Activated naive CD4-positive, alpha-beta T cell treated with anti-CD3 and anti-CD28 coated beads for 36 hours (primary cell): ENCODE measurements at regions not wholly inside any gene's neighbourhood (a gene's known extent, or its start where the extent isn't known, plus 50 kb on each side); places are given as distances from the start of the nearest gene placed in this dataset.

Experiments
- CTCF ChIA-PET: fragments of 350-600 bp; sonication (Branson Sonifier 250); formaldehyde crosslinking; loops from one replicate; lab custom pipeline; 2021; ENCODE audit warnings: antibody characterized with exemption; lab: Charles Lee
- DNase-seq: peaks from one replicate; pipeline ENCODE4 v3.0.0-alpha.2; 2020
- H3K27ac Mint-ChIP-seq: one replicate; pipeline ENCODE4 v1.8.0; 2021; ENCODE audit warnings: mild to moderate bottlenecking, mixed read lengths
- H3K27me3 Mint-ChIP-seq: one replicate; pipeline ENCODE4 v1.8.0; 2021; ENCODE audit warnings: low read depth, mixed read lengths
- H3K36me3 Mint-ChIP-seq: one replicate; pipeline ENCODE4 v1.8.0; 2021; ENCODE audit warnings: low read depth, mixed read lengths
- H3K4me1 Mint-ChIP-seq: one replicate; pipeline ENCODE4 v1.8.0; 2021; ENCODE audit warnings: low read depth, mixed read lengths
- H3K4me3 Mint-ChIP-seq: one replicate; pipeline ENCODE4 v1.8.0; 2021; ENCODE audit warnings: mild to moderate bottlenecking, moderate library complexity, mixed read lengths
- H3K9me3 Mint-ChIP-seq: one replicate; pipeline ENCODE4 v1.8.0; 2021; ENCODE audit warnings: mixed read lengths
- intact Hi-C: fragments of 100-400 bp; cut with micrococcal nuclease; formaldehyde crosslinking; loops from one replicate; pipeline ENCODE4 v1.15.1; 2023

DNA sequence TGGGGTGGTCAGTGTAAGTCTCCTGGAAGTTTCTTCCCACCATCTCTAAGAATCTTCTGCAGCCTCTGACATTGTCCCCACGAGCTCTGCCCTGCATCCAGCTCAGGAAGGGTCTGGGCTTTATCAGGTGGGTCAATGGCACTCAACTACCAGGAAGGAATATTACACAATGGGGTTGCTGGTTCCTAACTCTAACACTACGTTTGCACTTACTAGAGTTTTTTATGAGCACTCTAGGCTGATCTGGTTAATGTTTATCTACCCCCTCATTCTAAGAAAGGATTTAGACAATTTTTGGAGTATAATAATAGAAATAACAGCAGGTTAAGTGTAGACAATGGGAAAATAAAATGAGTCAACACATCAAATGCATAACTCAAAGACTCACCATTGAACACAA is 411.1 kb upstream of the RGMA start:
- H3K36me3 Mint-ChIP-seq, result no peaks in the 10 kb centered on the region
- H3K27ac Mint-ChIP-seq, result no peak overlapping the region
- no peaks in the 10 kb centered on the region for H3K27me3 Mint-ChIP-seq
- H3K4me3 Mint-ChIP-seq, result no peak overlapping the region
- intact Hi-C loops, result no loop called here
- CTCF ChIA-PET, result no interaction called here
- no peaks in the 10 kb centered on the region for H3K4me1 Mint-ChIP-seq
- no peaks in the 10 kb centered on the region for H3K9me3 Mint-ChIP-seq
- no peak for DNase-seq

DNA sequence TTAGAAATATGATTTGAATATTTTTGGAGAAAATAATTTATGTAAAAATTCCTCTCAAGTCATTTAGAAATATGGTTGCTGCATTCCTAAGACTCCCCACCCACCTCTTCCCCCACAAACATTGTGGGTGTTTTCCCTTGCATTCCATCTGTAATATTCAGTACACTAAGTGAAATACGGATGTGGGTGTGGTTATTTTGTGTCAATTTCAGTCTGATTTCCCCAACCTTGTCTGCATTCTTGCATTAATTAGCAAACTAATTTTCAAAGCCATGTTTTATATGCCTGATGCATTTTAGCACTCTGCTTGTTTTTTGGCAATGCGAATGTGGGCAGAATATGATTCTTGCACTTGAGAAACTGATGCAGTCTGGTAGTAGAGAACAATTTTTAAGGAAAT is 408.3 kb upstream of the RGMA start:
- no peaks in the 10 kb centered on the region for H3K27me3 Mint-ChIP-seq
- no peak overlapping the region for H3K27ac Mint-ChIP-seq
- no peaks in the 10 kb centered on the region for H3K36me3 Mint-ChIP-seq
- intact Hi-C loops, result no loop called here
- no peaks in the 10 kb centered on the region for H3K9me3 Mint-ChIP-seq
- H3K4me3 Mint-ChIP-seq, result no peak overlapping the region
- CTCF ChIA-PET, result no interaction called here
- no peak for DNase-seq
- no peaks in the 10 kb centered on the region for H3K4me1 Mint-ChIP-seq

DNA sequence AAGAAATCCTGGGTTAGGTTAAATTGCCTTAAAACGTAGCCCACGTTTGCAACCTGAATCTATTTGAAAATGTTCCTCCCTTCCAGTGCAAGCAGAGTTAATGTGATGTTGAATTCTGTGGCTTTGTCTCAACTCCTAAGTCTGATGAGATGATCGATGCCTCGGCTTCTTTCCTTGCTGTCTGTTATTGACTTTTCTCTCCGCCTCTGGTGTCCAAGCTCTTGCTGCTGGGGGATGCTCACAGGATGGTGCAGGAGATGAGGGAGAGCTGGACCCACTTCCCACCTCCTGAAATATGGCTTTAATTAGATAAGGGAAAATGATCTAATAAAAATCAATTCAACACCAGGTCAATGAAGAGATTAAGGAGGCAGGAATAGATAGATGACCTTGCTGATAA is 407.9 kb upstream of the RGMA start:
- intact Hi-C loops, result no loop called here
- H3K4me3 Mint-ChIP-seq, result no peak overlapping the region
- H3K27ac Mint-ChIP-seq, result no peak overlapping the region
- H3K27me3 Mint-ChIP-seq, result no peaks in the 10 kb centered on the region
- no peaks in the 10 kb centered on the region for H3K4me1 Mint-ChIP-seq
- H3K36me3 Mint-ChIP-seq, result no peaks in the 10 kb centered on the region
- no peaks in the 10 kb centered on the region for H3K9me3 Mint-ChIP-seq
- CTCF ChIA-PET, result no interaction called here
- no peak for DNase-seq

DNA sequence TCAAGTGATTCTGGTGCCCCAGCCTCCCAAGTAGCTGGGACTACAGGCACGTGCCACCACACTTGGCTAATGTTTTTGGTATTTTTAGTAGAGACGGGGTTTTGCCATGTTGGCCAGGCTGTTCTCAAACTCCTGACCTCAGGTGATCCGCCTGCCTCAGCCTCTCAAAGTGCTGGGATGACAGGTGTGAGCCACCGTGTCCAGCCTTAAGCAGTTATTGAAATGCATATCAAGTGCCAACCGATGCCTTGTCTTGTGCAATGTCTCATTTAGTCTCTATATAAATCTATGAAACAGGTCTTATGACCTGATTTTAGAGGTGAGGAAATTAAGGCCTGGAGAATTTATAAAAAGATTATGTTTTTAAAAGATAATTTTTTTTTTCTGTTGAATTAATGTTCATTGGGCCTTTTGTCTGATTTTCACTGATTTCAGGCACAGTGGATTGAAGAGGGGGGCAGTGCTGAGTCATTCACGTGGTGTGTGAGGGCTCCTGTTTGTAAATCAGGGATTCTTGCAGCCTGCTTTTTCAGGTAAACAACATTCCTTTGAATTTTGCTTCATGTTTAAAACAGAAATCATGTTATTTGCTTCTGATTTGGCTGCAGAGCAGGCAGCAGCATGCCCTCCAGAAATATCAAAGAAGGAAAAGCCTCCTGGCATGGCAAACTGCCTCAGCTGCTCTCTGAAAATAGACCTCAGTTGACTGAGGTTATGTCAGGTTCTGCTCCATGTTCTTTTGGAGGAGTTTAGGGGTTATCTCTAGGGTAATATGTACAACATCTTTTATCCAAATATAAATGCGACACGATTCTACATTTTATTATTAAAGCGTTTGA is 407.0 kb upstream of the RGMA start:
- intact Hi-C loops, result no loop called here
- H3K27ac Mint-ChIP-seq, result no peak overlapping the region
- no peak for DNase-seq
- H3K27me3 Mint-ChIP-seq, result no peaks in the 10 kb centered on the region
- H3K36me3 Mint-ChIP-seq, result no peaks in the 10 kb centered on the region
- H3K4me1 Mint-ChIP-seq, result no peaks in the 10 kb centered on the region
- no peak overlapping the region for H3K4me3 Mint-ChIP-seq
- H3K9me3 Mint-ChIP-seq, result no peaks in the 10 kb centered on the region
- CTCF ChIA-PET, result no interaction called here

DNA sequence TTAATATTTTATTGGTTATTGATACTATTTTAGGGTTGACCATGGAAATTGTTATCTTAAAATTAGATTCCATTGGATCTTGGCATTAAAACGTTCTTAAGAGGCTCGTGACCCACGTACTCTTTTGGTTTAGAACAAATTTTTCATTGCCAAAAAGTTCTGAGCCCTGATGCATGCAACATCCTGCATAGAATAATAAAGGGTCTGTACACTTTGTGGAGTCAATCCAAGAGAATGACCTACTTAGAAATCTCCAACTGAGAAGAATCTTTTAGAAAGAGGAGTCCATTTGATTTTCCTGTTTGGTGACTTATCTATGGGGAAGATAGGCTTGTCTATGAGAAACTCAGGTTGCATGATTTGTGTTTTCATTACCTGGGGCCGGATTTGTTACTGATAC is 404.2 kb upstream of the RGMA start:
- no peaks in the 10 kb centered on the region for H3K27me3 Mint-ChIP-seq
- H3K27ac Mint-ChIP-seq, result no peak overlapping the region
- no peaks in the 10 kb centered on the region for H3K36me3 Mint-ChIP-seq
- no peaks in the 10 kb centered on the region for H3K4me1 Mint-ChIP-seq
- intact Hi-C loops, result no loop called here
- H3K9me3 Mint-ChIP-seq, result no peaks in the 10 kb centered on the region
- H3K4me3 Mint-ChIP-seq, result no peak overlapping the region
- CTCF ChIA-PET, result no interaction called here
- DNase-seq, result no peak

DNA sequence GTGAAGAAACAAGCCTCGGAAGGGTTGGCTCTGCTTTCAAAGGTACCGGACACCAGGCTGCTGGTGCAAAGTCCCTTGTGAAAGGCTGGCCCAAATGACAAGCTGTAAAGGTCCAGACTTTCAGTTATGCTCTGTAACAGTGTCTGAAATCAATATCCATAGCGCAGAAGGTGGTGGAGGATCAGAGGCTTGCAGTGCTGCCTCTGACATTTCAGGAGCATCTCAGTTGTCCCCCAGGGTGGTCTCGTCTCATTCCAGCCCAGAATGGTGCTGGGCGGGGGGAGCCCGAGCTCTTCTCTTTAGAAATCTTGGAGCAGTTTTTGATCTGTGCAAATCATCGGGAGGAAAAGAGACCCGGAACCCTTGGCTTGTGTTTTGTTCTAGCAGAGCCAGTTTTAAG is 402.3 kb upstream of the RGMA start:
- CTCF ChIA-PET, result no interaction called here
- no peaks in the 10 kb centered on the region for H3K9me3 Mint-ChIP-seq
- DNase-seq, result no peak
- H3K4me3 Mint-ChIP-seq, result no peak overlapping the region
- no peaks in the 10 kb centered on the region for H3K4me1 Mint-ChIP-seq
- H3K36me3 Mint-ChIP-seq, result no peaks in the 10 kb centered on the region
- no peaks in the 10 kb centered on the region for H3K27me3 Mint-ChIP-seq
- intact Hi-C loops, result no loop called here
- no peak overlapping the region for H3K27ac Mint-ChIP-seq

DNA sequence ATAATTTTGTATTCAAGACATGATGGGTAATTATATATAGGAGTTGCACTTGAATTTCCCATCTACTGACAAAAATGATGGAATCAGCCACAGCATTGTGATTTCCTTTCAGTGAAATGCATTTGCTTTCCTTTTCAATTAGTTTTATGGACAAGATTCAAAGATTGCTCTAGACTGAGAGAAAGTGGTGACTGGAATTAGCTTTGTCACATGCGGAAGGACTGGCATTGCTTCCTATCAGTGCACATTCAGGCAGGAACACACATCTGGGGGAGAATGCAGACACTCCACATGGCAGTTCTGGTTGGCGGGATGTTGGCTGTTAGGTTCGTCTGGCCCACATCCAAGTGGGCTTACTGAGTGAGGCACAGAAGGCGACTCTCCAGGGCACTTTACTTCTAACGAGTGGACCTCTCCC is 399.3 kb upstream of the RGMA start:
- DNase-seq, result no peak
- H3K4me3 Mint-ChIP-seq, result no peak overlapping the region
- no peaks in the 10 kb centered on the region for H3K9me3 Mint-ChIP-seq
- intact Hi-C loops, result no loop called here
- H3K36me3 Mint-ChIP-seq, result no peaks in the 10 kb centered on the region
- H3K27ac Mint-ChIP-seq, result no peak overlapping the region
- no peaks in the 10 kb centered on the region for H3K4me1 Mint-ChIP-seq
- CTCF ChIA-PET, result no interaction called here
- H3K27me3 Mint-ChIP-seq, result no peaks in the 10 kb centered on the region

DNA sequence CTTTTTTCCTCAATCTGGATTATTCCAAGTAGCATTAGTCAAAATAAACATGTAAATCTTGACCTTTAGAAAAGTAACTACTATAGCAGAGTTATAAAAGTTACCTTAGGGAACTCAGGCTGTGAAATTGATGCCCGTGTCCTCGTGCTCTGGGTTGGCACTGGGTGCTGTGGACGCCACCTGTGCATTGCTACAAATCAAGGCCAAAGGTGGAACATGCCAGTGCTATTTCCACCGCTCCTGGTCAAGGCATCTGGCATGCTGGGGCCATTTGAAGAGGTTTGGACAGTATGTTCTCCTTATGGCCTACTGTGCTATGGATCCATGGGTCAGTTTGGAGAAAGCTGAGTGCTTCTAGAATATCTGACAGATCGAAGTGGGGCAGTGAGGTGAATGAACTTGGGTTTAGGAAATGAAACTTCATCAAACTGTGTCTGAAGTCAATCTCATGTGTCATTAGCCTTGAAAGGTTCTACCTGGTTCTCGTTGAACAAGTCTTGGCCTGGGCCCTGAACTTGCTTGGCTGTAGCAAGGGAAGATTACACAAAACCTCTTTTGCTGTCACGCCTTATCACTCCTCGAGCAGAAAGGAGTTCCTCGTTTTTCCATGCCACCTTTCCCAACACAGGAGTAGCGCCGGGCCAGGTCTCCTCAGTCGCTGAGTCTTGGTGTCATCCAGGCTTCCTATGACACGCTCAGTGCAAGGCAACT is 397.6 kb upstream of the RGMA start:
- intact Hi-C loops, result no loop called here
- Mint-ChIP-seq H3K4me1 (no peaks in the 10 kb centered on the region), H3K4me3 (no peak overlapping the region), H3K27me3 (no peaks in the 10 kb centered on the region), H3K27ac (no peak overlapping the region), H3K9me3 (no peaks in the 10 kb centered on the region), H3K36me3 (no peaks in the 10 kb centered on the region)
- DNase-seq, result no peak
- CTCF ChIA-PET, result no interaction called here

DNA sequence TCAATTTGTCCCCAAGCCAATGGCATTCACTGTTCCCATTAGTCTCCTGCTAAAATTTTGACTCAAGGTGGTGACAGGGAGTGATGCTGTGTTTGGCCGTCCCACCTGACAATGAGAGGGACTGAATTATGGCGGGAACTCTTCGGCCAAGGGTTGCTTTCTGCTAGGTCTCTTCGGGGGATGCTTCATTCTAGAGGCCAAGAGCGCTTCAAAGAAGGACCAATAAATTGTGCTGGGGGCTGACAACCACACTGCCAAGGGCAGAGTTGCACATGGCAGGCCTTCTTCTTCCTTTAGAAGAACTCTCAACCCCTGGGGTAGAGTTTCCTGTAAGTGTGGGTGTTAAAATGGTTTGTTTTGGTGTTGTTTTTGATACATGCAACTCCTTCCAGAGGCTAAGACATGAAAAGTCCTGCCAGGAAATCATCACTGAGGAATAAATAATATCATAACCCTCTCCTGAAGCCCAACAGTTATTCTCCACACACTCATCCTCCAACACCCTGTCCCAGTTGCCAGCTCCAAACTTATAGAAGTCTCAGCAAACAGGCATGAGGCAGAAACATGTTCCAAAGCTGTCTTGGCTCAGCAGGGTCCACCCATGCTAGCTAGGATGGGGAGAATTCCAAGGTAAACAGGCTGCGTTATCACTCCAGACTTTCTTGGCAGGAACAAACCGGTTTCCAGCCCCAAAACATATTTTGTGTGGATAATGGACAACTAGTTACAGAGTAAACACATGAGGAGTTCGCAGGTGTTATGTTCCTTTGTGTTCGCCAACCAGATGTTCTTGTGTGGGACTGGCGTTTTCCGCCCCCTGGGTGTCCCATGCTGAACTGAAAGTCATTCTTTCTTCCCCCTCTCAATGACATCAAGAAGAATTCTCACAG is 396.7 kb upstream of the RGMA start:
- no peaks in the 10 kb centered on the region for H3K9me3 Mint-ChIP-seq
- H3K27me3 Mint-ChIP-seq, result no peaks in the 10 kb centered on the region
- no peaks in the 10 kb centered on the region for H3K4me1 Mint-ChIP-seq
- no peak overlapping the region for H3K27ac Mint-ChIP-seq
- intact Hi-C loops, result no loop called here
- CTCF ChIA-PET, result no interaction called here
- H3K4me3 Mint-ChIP-seq, result no peak overlapping the region
- H3K36me3 Mint-ChIP-seq, result no peaks in the 10 kb centered on the region
- DNase-seq, result no peak

DNA sequence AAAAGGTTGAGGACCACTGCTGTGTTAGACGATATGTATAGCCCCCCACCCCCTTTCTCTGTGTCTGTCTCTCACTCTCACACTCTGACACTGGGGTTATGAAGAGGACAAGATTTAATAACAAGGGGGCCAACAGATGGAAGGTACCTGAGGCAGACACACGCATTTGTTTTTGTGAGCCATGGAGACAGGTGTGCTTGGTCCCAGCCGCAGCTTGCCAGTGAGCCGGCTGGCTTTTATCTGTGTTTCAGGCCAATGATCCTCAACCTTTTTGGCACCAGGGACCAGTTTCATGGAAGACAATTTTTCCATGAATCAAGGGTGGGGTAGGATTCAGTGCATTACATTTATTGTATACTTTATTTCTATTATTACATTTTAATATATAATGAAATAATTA is 394.9 kb upstream of the RGMA start:
- Mint-ChIP-seq H3K27ac (no peak overlapping the region), H3K9me3 (no peaks in the 10 kb centered on the region), H3K27me3 (no peaks in the 10 kb centered on the region), H3K36me3 (no peaks in the 10 kb centered on the region), H3K4me1 (no peaks in the 10 kb centered on the region), H3K4me3 (no peak overlapping the region)
- DNase-seq, result no peak
- CTCF ChIA-PET, result no interaction called here
- intact Hi-C loops, result no loop called here

DNA sequence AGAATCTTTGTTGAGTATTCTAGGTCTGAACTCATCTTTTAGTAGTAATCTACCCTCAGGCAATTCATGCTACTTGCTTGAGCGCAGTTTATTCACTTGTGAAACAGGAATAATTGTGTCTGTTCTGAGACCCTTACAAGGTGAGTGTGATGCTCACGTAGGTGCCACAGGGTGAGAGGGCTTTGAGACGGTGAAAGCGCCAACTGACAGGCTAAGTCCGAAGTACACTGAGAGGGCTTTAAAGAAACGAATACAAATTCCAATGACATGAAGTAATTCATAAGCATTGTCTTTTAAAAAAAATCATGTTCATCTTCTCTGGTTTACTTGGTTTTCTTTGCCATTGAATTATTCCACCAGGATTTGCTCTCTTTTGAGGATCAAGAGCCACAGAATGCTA is 393.7 kb upstream of the RGMA start:
- Mint-ChIP-seq H3K4me1 (no peaks in the 10 kb centered on the region), H3K4me3 (no peak overlapping the region), H3K9me3 (no peaks in the 10 kb centered on the region), H3K27me3 (no peaks in the 10 kb centered on the region), H3K36me3 (no peaks in the 10 kb centered on the region), H3K27ac (no peak overlapping the region)
- intact Hi-C loops, result no loop called here
- CTCF ChIA-PET, result no interaction called here
- DNase-seq, result no peak

DNA sequence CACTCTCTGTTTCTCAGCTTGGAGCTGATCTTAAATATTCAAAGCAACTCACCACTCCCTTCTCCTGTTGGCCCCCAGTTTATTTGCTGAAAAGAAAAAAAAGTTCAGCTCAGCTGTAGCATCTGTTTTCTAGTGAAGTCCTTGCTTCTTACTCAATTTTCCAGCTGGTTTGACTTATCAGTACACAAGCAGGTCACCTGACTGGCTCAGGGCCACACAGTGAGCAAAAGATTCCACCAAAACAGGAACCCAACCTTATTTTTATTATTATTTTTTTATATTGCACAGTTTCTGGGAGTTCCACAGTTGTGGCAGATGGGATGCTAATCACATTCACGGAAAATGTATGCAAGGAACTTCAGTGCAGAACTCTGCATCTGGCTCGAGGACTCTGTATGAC is 390.7 kb upstream of the RGMA start:
- H3K4me3 Mint-ChIP-seq, result no peak overlapping the region
- no peak overlapping the region for H3K27ac Mint-ChIP-seq
- H3K36me3 Mint-ChIP-seq, result no peaks in the 10 kb centered on the region
- H3K9me3 Mint-ChIP-seq, result no peaks in the 10 kb centered on the region
- no peaks in the 10 kb centered on the region for H3K4me1 Mint-ChIP-seq
- intact Hi-C loops, result loop anchor here (5.0 kb wide), 1 partner anchor 48 kb away; no protein-coding TSS in a partner anchor
- DNase-seq, result no peak
- CTCF ChIA-PET, result no interaction called here
- H3K27me3 Mint-ChIP-seq, result peaks cover 2% of the 10 kb centered on the region
